Mucosa of rectum (tissue), 2 donors: ENCODE measurements at regions not wholly inside any gene's neighbourhood (a gene's known extent, or its start where the extent isn't known, plus 50 kb on each side); places are given as distances from the start of the nearest gene placed in this dataset.

Experiments used
- H3K27ac ChIP-seq, 2 donors: one replicate each; pipeline ENCODE4 v1.7.0; 2013; ENCODE audit warnings: inconsistent platforms in 2 of 2, low read depth in 2 of 2, low read length in 2 of 2
- H3K27me3 ChIP-seq, 2 donors: one replicate each; pipeline ENCODE4 v1.7.0; 2013; ENCODE audit warnings: low read length in 2 of 2; ENCODE audit not compliant: control insufficient read depth in 2 of 2, insufficient read depth in 2 of 2
- H3K36me3 ChIP-seq, 2 donors: one replicate each; pipeline ENCODE4 v1.7.0; 2013; ENCODE audit warnings: low read length in 2 of 2; ENCODE audit not compliant: control insufficient read depth in 2 of 2, insufficient read depth in 2 of 2
- H3K4me1 ChIP-seq, 2 donors: one replicate each; pipeline ENCODE4 v1.7.0; 2013; ENCODE audit warnings: low read length in 2 of 2, mild to moderate bottlenecking in 1 of 2; ENCODE audit not compliant: control insufficient read depth in 2 of 2, insufficient read depth in 2 of 2
- H3K4me3 ChIP-seq, 2 donors: one replicate each; pipeline ENCODE4 v1.7.0; 2013; ENCODE audit warnings: low read length in 2 of 2
- H3K9ac ChIP-seq, 2 donors: one replicate each; pipeline ENCODE4 v1.7.0; 2013; ENCODE audit warnings: low read length in 2 of 2, low read depth in 1 of 2, mild to moderate bottlenecking in 1 of 2
- H3K9me3 ChIP-seq, 2 donors: one replicate each; pipeline ENCODE4 v1.7.0; 2013; ENCODE audit warnings: low read length in 2 of 2; ENCODE audit not compliant: control insufficient read depth in 2 of 2
- donor health status: healthy.
- donor health status: Normal muscosa, but diverticular disease.

GRCh38 chr12:77590306-77590705 lies 240.4 kb upstream of the NAV3 start:
- Histone ChIP-seq H3K9ac (no peak overlapping the region), H3K36me3 (no peaks in the 10 kb centered on the region), H3K27ac (no peak overlapping the region), H3K4me3 (no peak overlapping the region), H3K27me3 (no peaks in the 10 kb centered on the region), H3K4me1 (no peaks in the 10 kb centered on the region), H3K9me3 (no peaks in the 10 kb centered on the region)

- H3K4me1 ChIP-seq = no peaks in the 10 kb centered on the region
- no peak overlapping the region for H3K4me3 ChIP-seq
- no peaks in the 10 kb centered on the region for H3K36me3 ChIP-seq
- H3K27ac ChIP-seq = no peak overlapping the region
- H3K9ac ChIP-seq = no peak overlapping the region
- H3K9me3 ChIP-seq = no peaks in the 10 kb centered on the region
- H3K27me3 ChIP-seq = no peaks in the 10 kb centered on the region
Measured at GRCh38 chr12:77584860-77585259, 245.8 kb upstream of the NAV3 start.

GRCh38 chr12:77578466-77579220 lies 252.1 kb upstream of the NAV3 start:
- H3K9me3 ChIP-seq = no peaks in the 10 kb centered on the region
- H3K4me3 ChIP-seq = no peak overlapping the region
- H3K27ac ChIP-seq = no peak overlapping the region
- no peaks in the 10 kb centered on the region for H3K27me3 ChIP-seq
- no peaks in the 10 kb centered on the region for H3K4me1 ChIP-seq
- H3K36me3 ChIP-seq = no peaks in the 10 kb centered on the region
- H3K9ac ChIP-seq = no peak overlapping the region

GRCh38 chr12:77577791-77578190 lies 252.9 kb upstream of the NAV3 start:
- Histone ChIP-seq H3K27me3 (no peaks in the 10 kb centered on the region), H3K9me3 (no peaks in the 10 kb centered on the region), H3K4me3 (no peak overlapping the region), H3K36me3 (no peaks in the 10 kb centered on the region), H3K9ac (no peak overlapping the region), H3K27ac (no peak overlapping the region), H3K4me1 (no peaks in the 10 kb centered on the region)

- Histone ChIP-seq H3K27me3 (no peaks in the 10 kb centered on the region), H3K9me3 (no peaks in the 10 kb centered on the region), H3K36me3 (no peaks in the 10 kb centered on the region), H3K9ac (no peak overlapping the region), H3K27ac (no peak overlapping the region), H3K4me1 (no peaks in the 10 kb centered on the region), H3K4me3 (no peak overlapping the region)
Measured at GRCh38 chr12:77575376-77575919, 255.2 kb upstream of the NAV3 start.

GRCh38 chr12:77572371-77572770 lies 258.3 kb upstream of the NAV3 start:
- no peaks in the 10 kb centered on the region for H3K36me3 ChIP-seq
- no peak overlapping the region for H3K27ac ChIP-seq
- no peaks in the 10 kb centered on the region for H3K27me3 ChIP-seq
- no peaks in the 10 kb centered on the region for H3K9me3 ChIP-seq
- no peaks in the 10 kb centered on the region for H3K4me1 ChIP-seq
- H3K9ac ChIP-seq = no peak overlapping the region
- no peak overlapping the region for H3K4me3 ChIP-seq

GRCh38 chr12:77571768-77572167 lies 258.9 kb upstream of the NAV3 start:
- Histone ChIP-seq H3K4me1 (no peaks in the 10 kb centered on the region), H3K36me3 (no peaks in the 10 kb centered on the region), H3K9me3 (no peaks in the 10 kb centered on the region)

GRCh38 chr12:77571127-77571526 lies 259.6 kb upstream of the NAV3 start:
- no peak overlapping the region for H3K9ac ChIP-seq

More at GRCh38 chr12:77571768-77572167, 258.9 kb upstream of the NAV3 start:
- H3K27ac ChIP-seq = no peak overlapping the region
- H3K9ac ChIP-seq = no peak overlapping the region
- H3K4me3 ChIP-seq = no peak overlapping the region
- no peaks in the 10 kb centered on the region for H3K27me3 ChIP-seq

GRCh38 chr12:77569876-77570275 lies 260.8 kb upstream of the NAV3 start:
- no peak overlapping the region for H3K27ac ChIP-seq
- H3K4me1 ChIP-seq = no peaks in the 10 kb centered on the region
- H3K27me3 ChIP-seq = no peaks in the 10 kb centered on the region
- H3K36me3 ChIP-seq = no peaks in the 10 kb centered on the region
- no peaks in the 10 kb centered on the region for H3K9me3 ChIP-seq
- H3K9ac ChIP-seq = no peak overlapping the region
- H3K4me3 ChIP-seq = no peak overlapping the region

More at GRCh38 chr12:77571127-77571526, 259.6 kb upstream of the NAV3 start:
- no peaks in the 10 kb centered on the region for H3K4me1 ChIP-seq
- H3K27ac ChIP-seq = no peak overlapping the region
- no peaks in the 10 kb centered on the region for H3K9me3 ChIP-seq
- H3K4me3 ChIP-seq = no peak overlapping the region
- no peaks in the 10 kb centered on the region for H3K27me3 ChIP-seq
- H3K36me3 ChIP-seq = no peaks in the 10 kb centered on the region

- Histone ChIP-seq H3K9me3 (no peaks in the 10 kb centered on the region), H3K4me3 (no peak overlapping the region), H3K36me3 (no peaks in the 10 kb centered on the region), H3K27me3 (no peaks in the 10 kb centered on the region), H3K9ac (no peak overlapping the region), H3K4me1 (no peaks in the 10 kb centered on the region), H3K27ac (no peak overlapping the region)
Measured at GRCh38 chr12:77560714-77561113, 270.0 kb upstream of the NAV3 start.
